ENCODE measurements at regions not wholly inside any gene's neighbourhood (a gene's known extent, or its start where the extent isn't known, plus 50 kb on each side); places are given as distances from the start of the nearest gene placed in this dataset.

DNA sequence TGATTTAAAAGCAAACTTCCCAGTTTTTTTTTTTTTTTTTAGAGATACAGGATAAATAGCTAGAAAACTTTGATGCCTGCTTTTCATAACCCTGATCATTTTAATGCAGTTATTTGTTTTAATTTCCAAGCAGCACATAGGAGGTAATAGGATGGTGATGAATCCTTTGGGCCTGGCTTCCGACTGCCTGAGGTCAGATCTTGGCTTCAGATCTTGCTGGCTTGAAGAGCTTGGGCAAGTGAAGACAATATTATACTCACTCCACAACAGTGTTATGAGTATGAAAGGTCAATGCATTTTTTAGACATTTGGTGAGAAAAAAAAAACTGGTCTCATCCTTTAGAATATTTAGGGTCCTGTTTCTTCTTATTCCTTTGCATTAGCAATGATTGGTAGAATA is 124.8 kb upstream of the PRKCQ start:
- no peak for TF ChIP-seq FOXM1 (IDR thresholded peaks at IDR 0.05; ENCODE audit: borderline replicate concordance)
- TF ChIP-seq, protein P1, sequence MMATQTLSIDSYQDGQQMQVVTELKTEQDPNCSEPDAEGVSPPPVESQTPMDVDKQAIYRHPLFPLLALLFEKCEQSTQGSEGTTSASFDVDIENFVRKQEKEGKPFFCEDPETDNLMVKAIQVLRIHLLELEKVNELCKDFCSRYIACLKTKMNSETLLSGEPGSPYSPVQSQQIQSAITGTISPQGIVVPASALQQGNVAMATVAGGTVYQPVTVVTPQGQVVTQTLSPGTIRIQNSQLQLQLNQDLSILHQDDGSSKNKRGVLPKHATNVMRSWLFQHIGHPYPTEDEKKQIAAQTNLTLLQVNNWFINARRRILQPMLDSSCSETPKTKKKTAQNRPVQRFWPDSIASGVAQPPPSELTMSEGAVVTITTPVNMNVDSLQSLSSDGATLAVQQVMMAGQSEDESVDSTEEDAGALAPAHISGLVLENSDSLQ (IDR thresholded peaks at IDR 0.05) = no peak

Data from HEK293T (cell line).